Motor neuron (in vitro differentiated cells): ENCODE measurements at regions not wholly inside any gene's neighbourhood (a gene's known extent, or its start where the extent isn't known, plus 50 kb on each side); places are given as distances from the start of the nearest gene placed in this dataset.
A peak's percentile ranks its signal among the peaks of the same experiment; 100 is the strongest.

Experiments used
- ATAC-seq, 8 experiments: fragments of 200-7000 bp; cut with Tn5 transposase; replicated peaks in 6 of 8; 2 replicates each; pipeline ENCODE4 v1.8.0; 2021; ENCODE audit warnings: mild to moderate bottlenecking in 8 of 8, moderate library complexity in 8 of 8
- H3K27ac ChIP-seq, 2 donors: fragments of 250-450 bp; sonication (Bioruptor Pico); 2 replicates each; pipeline ENCODE4 v1.9.0; 2021; ENCODE audit warnings: antibody characterized with exemption in 2 of 2, mild to moderate bottlenecking in 2 of 2, moderate library complexity in 1 of 2
- H3K4me1 ChIP-seq, 2 donors: fragments of 250-450 bp; sonication (Bioruptor Pico); replicated peaks in 1 of 2; 2 replicates each; pipeline ENCODE4 v1.6.1; 2021; ENCODE audit warnings: antibody characterized with exemption in 2 of 2, mild to moderate bottlenecking in 2 of 2, moderate library complexity in 1 of 2
- H3K4me3 ChIP-seq, 5 donors: fragments of 250-450 bp; sonication (Bioruptor Pico); 2 replicates each; pipeline ENCODE4 v1.9.0; 2021; ENCODE audit warnings: antibody characterized with exemption in 5 of 5, mild to moderate bottlenecking in 5 of 5, moderate library complexity in 4 of 5
- WGBS, 10 experiments: fragments of 450-650 bp; shearing (Covaris generic); methylation state at CpG; one replicate each; pipeline ENCODE4 v1.0.0; 2022; 5-methylcytosine and 5-hydroxymethylcytosine counted together
- in situ Hi-C, 9 experiments: fragments of 400-800 bp; cut with MboI; loops; one replicate each; pipeline ENCODE4 v1.15.0; 2021; ENCODE audit warnings: low sequenced_read_pairs in 9 of 9, low pct_unique_long_range_greater_than_20kb in 2 of 9; ENCODE audit not compliant: unreplicated experiment in 9 of 9

DNA sequence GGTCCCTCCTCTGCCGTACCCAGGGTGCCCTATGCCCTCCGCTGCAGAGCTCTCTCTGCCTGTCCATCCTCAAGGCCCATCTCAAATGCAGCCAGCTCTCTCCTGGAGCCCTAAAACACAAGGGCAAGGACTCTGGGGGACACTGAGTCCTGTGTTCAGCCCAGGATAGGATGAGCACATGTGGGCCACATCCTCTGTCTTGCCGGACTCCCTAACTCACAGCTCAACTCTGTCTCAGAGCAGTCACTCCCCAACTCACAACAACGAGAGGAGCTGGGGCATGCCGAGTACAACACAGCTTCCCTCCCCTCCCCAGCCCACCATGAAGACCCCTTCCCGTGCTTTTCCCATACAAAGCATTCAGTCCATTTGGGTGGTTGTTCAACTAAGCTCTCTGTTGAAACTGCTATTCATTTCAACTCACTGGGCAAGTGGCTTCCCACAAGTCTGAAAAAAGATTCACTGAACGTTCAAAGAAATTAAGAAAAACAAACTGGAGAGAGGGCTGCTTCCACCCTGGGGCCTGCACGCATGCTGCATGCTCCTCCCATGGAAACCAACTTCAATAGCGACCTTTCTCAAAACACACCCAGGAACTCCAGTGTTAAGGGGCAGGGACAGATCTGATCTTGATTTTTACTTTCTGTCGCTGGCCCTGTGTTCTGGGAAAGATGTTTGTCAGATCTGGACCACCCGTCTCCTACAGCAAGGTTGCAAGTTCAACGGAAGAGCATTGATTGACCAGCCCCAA is 124.3 kb upstream of the IGF1R start:
- Histone ChIP-seq H3K27ac (peak overlapping the region in 1 of 2 donors; percentile 28), H3K4me1 (peaks cover 6 to 17% of the 10 kb centered on the region in 2 donors), H3K4me3 (no peak overlapping the region)
- peak in 6 of 8 experiments; percentile 39 to 93 (median 64) for ATAC-seq
- WGBS, 10 experiments = 8 to 100% (median 32%) methylated on average over 2 to 9 of the region's 12 CpGs; no CpG with 5 or more reads in 4 of the 10 experiments
- in situ Hi-C loops = loop anchor here in 3 of 9 experiments (25.0 kb wide), 4 partner anchors 113 to 538 kb away; partner anchors contain the start of gene IGF1R (in 1 of the 3)

DNA sequence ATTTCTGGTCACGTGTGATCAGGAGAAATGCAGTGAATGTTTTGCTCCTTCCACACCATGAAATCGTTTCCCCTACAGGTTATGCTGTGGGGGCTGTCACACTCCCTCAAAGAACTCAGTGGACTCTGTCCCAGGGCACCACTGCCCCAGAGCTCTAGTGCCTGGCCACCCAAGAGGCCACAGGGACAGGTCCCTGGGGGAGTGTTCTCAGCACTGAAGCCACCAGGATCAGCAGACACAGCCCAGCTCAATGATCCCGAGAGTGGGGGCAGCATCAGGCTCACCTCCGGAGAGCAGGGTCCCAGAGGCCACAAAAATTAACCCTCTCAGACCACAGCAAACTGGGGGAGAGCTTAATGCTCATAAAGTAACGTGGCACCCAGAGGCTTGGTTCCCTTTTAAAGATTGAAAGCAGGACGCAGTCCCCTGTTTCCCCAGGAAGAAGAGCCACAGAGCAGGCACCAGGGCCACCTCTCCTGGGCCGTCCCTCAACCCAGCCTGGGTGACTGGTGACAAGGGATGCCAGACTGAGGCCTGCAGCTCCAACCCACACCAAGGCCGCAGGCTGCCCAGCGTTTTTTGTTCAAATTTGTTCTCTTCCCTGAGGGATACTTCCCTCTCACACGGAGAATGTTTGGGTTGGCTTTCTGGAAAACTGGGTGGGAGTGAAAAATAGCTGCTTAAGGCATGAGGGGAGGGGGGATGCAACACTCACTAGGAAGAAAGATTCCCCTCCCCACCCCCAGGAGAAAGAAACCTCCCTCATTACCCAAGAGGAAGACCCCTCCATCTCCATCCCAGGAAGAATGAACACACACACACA is 123.3 kb upstream of the IGF1R start:
- 10 to 90% (median 50%) methylated on average over 1 to 6 of the region's 10 CpGs; no CpG with 5 or more reads in 3 of the 10 experiments for WGBS, 10 experiments
- Histone ChIP-seq H3K27ac (no peak overlapping the region), H3K4me1 (peaks cover 4 to 17% of the 10 kb centered on the region in 2 donors), H3K4me3 (no peak overlapping the region)
- no peak for ATAC-seq
- in situ Hi-C loops = loop anchor here in 5 of 9 experiments (25.0 kb wide), 4 partner anchors 112 to 537 kb away; partner anchors contain the start of gene IGF1R (in 2 of the 5)

DNA sequence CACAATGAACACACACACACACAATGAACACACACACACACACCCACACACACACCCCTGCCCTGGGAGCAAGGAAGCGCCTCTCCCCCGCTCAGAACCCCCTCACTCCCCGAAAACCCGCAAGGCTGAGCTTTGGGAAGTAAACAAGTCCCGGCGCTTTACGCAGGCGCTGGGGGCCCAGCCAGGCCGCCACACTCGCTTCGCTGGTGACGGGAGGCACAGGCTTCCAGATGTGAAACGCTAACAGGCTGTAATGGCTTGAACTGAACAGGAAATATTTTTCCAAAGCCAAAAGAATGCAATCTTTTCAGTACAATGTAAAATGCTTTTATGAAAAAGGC is 122.7 kb upstream of the IGF1R start:
- peaks cover 4 to 17% of the 10 kb centered on the region in 2 donors for H3K4me1 ChIP-seq
- in situ Hi-C loops = loop anchor here in 3 of 9 experiments (25.0 kb wide), 3 partner anchors 112 to 387 kb away; partner anchors contain the start of gene IGF1R (in 1 of the 3)
- no peak overlapping the region for H3K4me3 ChIP-seq
- WGBS, 10 experiments = 0 to 90% (median 64%) methylated on average over 1 to 10 of the region's 13 CpGs; no CpG with 5 or more reads in 6 of the 10 experiments
- no peak overlapping the region for H3K27ac ChIP-seq
- peak in 1 of 8 experiments; percentile 33 for ATAC-seq

DNA sequence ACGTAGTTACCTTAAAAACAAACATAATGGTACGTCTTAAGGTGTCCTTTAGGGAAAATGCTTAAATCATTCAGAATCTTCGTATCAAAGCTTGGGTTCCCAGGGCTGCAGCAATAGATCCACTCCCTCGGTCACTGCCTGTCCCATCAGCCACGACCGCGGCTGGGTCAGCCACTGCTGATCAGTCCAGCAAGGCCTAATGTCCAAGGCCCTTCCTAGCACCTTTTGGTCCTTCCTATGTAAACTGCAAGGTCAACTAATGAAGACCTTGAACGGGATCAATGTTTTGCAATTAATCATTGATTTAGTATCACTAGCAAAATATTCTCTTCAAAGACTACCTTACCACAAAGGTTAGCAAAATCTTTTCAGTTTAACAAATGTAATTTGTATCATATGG is 122.2 kb upstream of the IGF1R start:
- Histone ChIP-seq H3K27ac (no peak overlapping the region), H3K4me1 (peaks cover 4 to 17% of the 10 kb centered on the region in 2 donors), H3K4me3 (no peak overlapping the region)
- ATAC-seq = no peak
- WGBS, 10 experiments = 46 to 95% (median 87%) methylated on average over 2 to 8 of the region's 8 CpGs; no CpG with 5 or more reads in 2 of the 10 experiments
- in situ Hi-C loops = loop anchor here in 3 of 9 experiments (25.0 kb wide), 3 partner anchors 111 to 386 kb away; partner anchors contain the start of gene IGF1R (in 1 of the 3)

- WGBS, 10 experiments = 43 to 100% (median 78%) methylated on average over 1 to 8 of the region's 8 CpGs; no CpG with 5 or more reads in 1 of the 10 experiments
Observed at GRCh38 chr15:98528046-98528725, 120.2 kb upstream of the IGF1R start.

GRCh38 chr15:98529205-98530145 is 118.9 kb upstream of the IGF1R start:
- in situ Hi-C loops = loop anchor here in 3 of 9 experiments (25.0 kb wide), 3 partner anchors 108 to 383 kb away; partner anchors contain the start of gene IGF1R (in 1 of the 3)
- Histone ChIP-seq H3K27ac (no peak overlapping the region), H3K4me1 (peaks cover 2 to 8% of the 10 kb centered on the region in 2 donors), H3K4me3 (no peak overlapping the region)
- ATAC-seq = no peak
- 11 to 95% (median 69%) methylated on average over 1 to 14 of the region's 19 CpGs for WGBS, 10 experiments

More at GRCh38 chr15:98528046-98528725, 120.2 kb upstream of the IGF1R start:
- ATAC-seq = no peak
- in situ Hi-C loops = loop anchor here in 3 of 9 experiments (25.0 kb wide), 3 partner anchors 109 to 384 kb away; partner anchors contain the start of gene IGF1R (in 1 of the 3)
- Histone ChIP-seq H3K27ac (no peak overlapping the region), H3K4me3 (no peak overlapping the region), H3K4me1 (peaks cover 4 to 17% of the 10 kb centered on the region in 2 donors)

- Histone ChIP-seq H3K4me1 (no peaks in the 10 kb centered on the region), H3K27ac (no peak overlapping the region), H3K4me3 (no peak overlapping the region)
- 25 to 100% (median 63%) methylated on average over 1 to 2 of the region's 2 CpGs; no CpG with 5 or more reads in 1 of the 10 experiments for WGBS, 10 experiments
- in situ Hi-C loops = loop anchor here in 3 of 9 experiments (25.0 kb wide), 3 partner anchors 107 to 382 kb away; partner anchors contain the start of gene IGF1R (in 1 of the 3)
- no peak for ATAC-seq
Observed at GRCh38 chr15:98530570-98530969, 117.8 kb upstream of the IGF1R start.

DNA sequence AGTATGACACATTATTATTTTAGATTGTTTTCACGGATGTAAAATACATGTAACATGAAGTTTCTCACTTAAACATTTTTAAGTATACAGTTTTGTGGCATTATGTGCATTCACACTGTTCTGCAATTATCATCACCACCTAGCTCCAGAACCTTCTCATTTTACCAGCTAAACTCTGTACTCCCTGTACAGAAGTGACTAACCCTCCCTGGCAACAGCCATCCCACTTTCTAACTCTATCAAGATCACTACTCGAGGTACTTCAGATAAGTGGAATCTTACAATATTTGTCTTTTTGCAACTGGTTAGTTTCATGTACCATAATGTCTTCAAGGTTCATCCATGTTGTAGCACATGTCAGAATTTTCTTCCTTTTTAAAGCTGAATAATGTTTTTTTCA is 116.3 kb upstream of the IGF1R start:
- Histone ChIP-seq H3K27ac (no peak overlapping the region), H3K4me1 (no peaks in the 10 kb centered on the region), H3K4me3 (no peak overlapping the region)
- in situ Hi-C loops = loop anchor here in 3 of 9 experiments (25.0 kb wide), 3 partner anchors 105 to 380 kb away; partner anchors contain the start of gene IGF1R (in 1 of the 3)
- no peak for ATAC-seq
- WGBS, 10 experiments = 13 to 100% (median 80%) methylated on average over 1 to 2 of the region's 2 CpGs; no CpG with 5 or more reads in 1 of the 10 experiments

DNA sequence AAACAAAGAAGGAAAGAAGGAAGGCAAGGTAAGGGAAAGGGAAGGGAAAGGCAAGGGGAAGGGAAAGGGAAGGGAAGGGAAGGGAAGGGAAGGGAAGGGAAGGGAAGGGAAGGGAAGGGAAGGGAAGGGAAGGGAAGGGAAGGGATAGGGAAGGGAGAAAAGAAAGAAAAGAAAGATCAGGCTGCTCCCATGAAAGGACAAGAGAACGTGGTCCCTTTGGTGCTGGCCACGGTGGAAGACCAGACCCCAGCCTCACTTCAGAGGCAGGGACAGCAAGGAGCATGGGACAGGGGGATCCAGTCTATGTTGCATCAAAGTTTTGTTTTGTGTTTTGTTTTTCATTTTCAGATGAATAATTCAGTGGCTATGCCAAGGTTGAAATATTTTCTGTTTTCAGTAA is 111.4 kb upstream of the IGF1R start:
- H3K4me1 ChIP-seq = no peaks in the 10 kb centered on the region
- H3K27ac ChIP-seq = no peak overlapping the region
- no peak overlapping the region for H3K4me3 ChIP-seq
- ATAC-seq = no peak
- WGBS, 10 experiments = 24 to 93% (median 80%) methylated on average over 1 to 2 of the region's 2 CpGs; no CpG with 5 or more reads in 7 of the 10 experiments
- in situ Hi-C loops = loop anchor here in 3 of 9 experiments (25.0 kb wide), 3 partner anchors 100 to 375 kb away; partner anchors contain the start of gene IGF1R (in 1 of the 3)

- WGBS, 10 experiments = 0 to 83% (median 60%) methylated on average over 1 to 7 of the region's 8 CpGs; no CpG with 5 or more reads in 3 of the 10 experiments
- no peak overlapping the region for H3K27ac ChIP-seq
- peak in 1 of 8 experiments; percentile 15 for ATAC-seq
- no peaks in the 10 kb centered on the region for H3K4me1 ChIP-seq
- H3K4me3 ChIP-seq = no peak overlapping the region
- in situ Hi-C loops = loop anchor here in 3 of 9 experiments (25.0 kb wide), 3 partner anchors 100 to 375 kb away; partner anchors contain the start of gene IGF1R (in 1 of the 3)
Observed at GRCh38 chr15:98537516-98538060, 110.8 kb upstream of the IGF1R start.

DNA sequence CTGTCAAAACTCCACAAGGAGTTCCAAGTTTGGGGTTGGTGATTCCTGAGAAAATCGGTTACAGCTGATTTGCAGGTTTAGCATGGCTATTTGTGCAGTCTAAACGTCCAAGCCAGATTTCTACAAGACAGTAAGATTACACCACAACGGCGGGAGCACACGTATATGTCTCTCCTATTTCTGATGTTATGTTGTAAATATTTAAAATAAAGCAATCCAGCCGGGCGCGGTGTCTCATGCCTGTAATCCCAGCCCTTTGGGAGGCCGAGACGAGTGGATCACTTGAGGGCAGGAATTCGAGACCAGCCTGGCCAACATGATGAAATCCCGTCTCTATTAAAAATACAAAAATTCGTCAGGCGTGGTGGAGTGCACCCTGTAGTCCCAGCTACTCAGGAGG is 106.8 kb upstream of the IGF1R start:
- H3K27ac ChIP-seq = no peak overlapping the region
- no peak overlapping the region for H3K4me3 ChIP-seq
- H3K4me1 ChIP-seq = no peaks in the 10 kb centered on the region
- WGBS, 10 experiments = 0 to 100% (median 79%) methylated on average over 1 to 14 of the region's 14 CpGs
- in situ Hi-C loops = loop anchor here in 3 of 9 experiments (25.0 kb wide), 3 partner anchors 96 to 371 kb away; partner anchors contain the start of gene IGF1R (in 1 of the 3)
- ATAC-seq = no peak
